Choroid plexus epithelial cell (primary cell): ENCODE measurements at regions not wholly inside any gene's neighbourhood (a gene's known extent, or its start where the extent isn't known, plus 50 kb on each side); places are given as distances from the start of the nearest gene placed in this dataset.

Source experiments
- DNase-seq: peaks from one replicate; pipeline ENCODE4 v3.0.0-alpha.2; 2010; ENCODE audit warnings: low read depth
- H3K4me3 ChIP-seq: 2 replicates; pipeline ENCODE4 v1.5.1; 2011; ENCODE audit warnings: low read depth, mild to moderate bottlenecking, control low read depth, low read length, moderate library complexity
- TF ChIP-seq, protein P1 (sequence below): conservative IDR thresholded peaks from 2 replicates; pipeline ENCODE4 v1.5.1; 2011; ENCODE audit warnings: low read depth, mild to moderate bottlenecking, control low read depth, inconsistent platforms, low read length, moderate library complexity

DNA sequence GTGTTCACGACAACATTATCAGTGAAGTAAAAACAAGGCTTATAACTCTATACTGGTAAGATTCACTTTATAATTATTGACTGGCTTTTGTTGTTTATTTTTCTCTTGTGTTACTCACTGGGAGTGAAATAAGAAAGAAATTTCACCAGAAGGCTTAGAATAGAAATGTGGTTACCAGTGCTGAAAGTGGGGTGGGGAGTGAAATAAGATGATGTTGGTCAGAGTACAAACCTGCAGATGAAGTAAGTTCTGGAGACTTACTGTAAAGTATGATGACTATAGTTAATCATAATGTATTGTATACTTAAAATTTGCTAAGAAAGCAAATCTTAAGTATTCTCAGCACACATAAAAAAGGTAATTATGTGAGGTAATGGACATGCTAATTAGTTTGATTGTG lies 198.4 kb downstream of the KLHL28 start:
- TF ChIP-seq, protein P1, sequence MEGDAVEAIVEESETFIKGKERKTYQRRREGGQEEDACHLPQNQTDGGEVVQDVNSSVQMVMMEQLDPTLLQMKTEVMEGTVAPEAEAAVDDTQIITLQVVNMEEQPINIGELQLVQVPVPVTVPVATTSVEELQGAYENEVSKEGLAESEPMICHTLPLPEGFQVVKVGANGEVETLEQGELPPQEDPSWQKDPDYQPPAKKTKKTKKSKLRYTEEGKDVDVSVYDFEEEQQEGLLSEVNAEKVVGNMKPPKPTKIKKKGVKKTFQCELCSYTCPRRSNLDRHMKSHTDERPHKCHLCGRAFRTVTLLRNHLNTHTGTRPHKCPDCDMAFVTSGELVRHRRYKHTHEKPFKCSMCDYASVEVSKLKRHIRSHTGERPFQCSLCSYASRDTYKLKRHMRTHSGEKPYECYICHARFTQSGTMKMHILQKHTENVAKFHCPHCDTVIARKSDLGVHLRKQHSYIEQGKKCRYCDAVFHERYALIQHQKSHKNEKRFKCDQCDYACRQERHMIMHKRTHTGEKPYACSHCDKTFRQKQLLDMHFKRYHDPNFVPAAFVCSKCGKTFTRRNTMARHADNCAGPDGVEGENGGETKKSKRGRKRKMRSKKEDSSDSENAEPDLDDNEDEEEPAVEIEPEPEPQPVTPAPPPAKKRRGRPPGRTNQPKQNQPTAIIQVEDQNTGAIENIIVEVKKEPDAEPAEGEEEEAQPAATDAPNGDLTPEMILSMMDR = no peak
- no peak for DNase-seq
- no peak overlapping the region for H3K4me3 ChIP-seq

- H3K4me3 ChIP-seq = no peak overlapping the region
- no peak for DNase-seq
- TF ChIP-seq, protein P1 = no peak
Measured at GRCh38 chr14:44759277-44759676, 202.5 kb downstream of the KLHL28 start.

- TF ChIP-seq, protein P1 = no peak
- no peak for DNase-seq
- no peak overlapping the region for H3K4me3 ChIP-seq
Measured at GRCh38 chr14:44756554-44756953, 205.2 kb downstream of the KLHL28 start.

DNA sequence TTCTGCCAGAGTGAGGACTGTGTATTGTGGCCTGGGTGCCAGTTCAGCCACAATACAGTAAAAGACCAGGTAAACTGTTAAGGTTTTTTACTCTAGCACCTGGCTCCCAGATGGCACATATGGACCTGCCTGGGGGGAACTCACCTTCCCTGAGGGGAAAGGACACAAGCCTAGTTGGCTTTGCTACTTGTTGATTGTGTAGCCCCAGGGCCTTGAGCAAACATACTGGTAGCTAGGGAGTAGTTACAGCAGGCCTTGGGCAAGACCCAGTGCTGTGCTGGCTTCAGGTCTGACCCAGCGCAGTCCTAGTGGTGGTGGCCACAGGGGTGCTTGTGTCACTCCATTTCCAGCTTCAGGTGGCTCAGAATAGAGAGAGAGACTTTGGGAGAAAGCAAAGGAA lies 216.4 kb downstream of the KLHL28 start:
- no peak overlapping the region for H3K4me3 ChIP-seq
- TF ChIP-seq, protein P1 = no peak
- DNase-seq = no peak

DNA sequence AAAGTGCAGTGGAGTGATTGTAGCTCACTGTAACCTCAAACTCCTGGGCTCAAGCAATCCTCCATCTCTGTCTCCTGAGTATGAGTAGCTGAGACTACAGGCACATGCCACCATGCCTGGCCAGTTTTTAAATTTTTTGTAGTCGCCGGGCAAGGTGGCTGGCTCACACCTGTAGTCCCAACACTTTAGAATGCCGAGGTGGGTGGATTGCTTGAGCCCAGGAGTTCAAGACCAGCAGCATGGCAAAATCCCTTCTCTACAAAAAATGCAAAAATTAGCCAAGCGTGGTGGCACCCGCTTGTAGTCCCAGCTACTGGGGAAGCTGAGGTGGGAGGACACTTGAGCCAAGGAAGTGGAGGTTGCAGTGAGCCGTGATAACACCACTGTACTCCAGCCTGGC lies 219.5 kb downstream of the KLHL28 start:
- H3K4me3 ChIP-seq = no peak overlapping the region
- TF ChIP-seq, protein P1 = no peak
- no peak for DNase-seq

- TF ChIP-seq, protein P1 = no peak
- no peak overlapping the region for H3K4me3 ChIP-seq
- no peak for DNase-seq
Measured at GRCh38 chr14:44741431-44741830, 220.3 kb downstream of the KLHL28 start.

- TF ChIP-seq, protein P1 = no peak
- no peak for DNase-seq
- no peak overlapping the region for H3K4me3 ChIP-seq
Measured at GRCh38 chr14:44736326-44736725, 225.4 kb downstream of the KLHL28 start.
